Left lung (tissue), 4 donors: ENCODE measurements at regions not wholly inside any gene's neighbourhood (a gene's known extent, or its start where the extent isn't known, plus 50 kb on each side); places are given as distances from the start of the nearest gene placed in this dataset.

ENCODE experiments used
- ATAC-seq: fragments of 200-7000 bp; cut with Tn5 transposase; one replicate; pipeline ENCODE4 v1.9.1; 2020; ENCODE audit warnings: moderate library complexity
- DNase-seq, 4 donors: peaks; one replicate each; pipeline ENCODE4 v3.0.0-alpha.2; 2013 to 2020
- H3K27ac ChIP-seq, 2 donors: fragments of 200-600 bp; sonication (generic) in 1 of 2; one replicate each; pipeline versions ENCODE4 v1.5.0 to v1.8.0; 2020 to 2021
- H3K27me3 ChIP-seq, 2 donors: fragments of 200-600 bp; sonication (generic) in 1 of 2; one replicate each; pipeline versions ENCODE4 v1.5.0 to v1.8.0; 2020 to 2021
- H3K36me3 ChIP-seq, 2 donors: fragments of 200-600 bp; sonication (generic) in 1 of 2; one replicate each; pipeline versions ENCODE4 v1.5.0 to v1.8.0; 2020 to 2021
- H3K4me1 ChIP-seq, 2 donors: fragments of 200-600 bp; one replicate each; pipeline ENCODE4 v1.8.0; 2021
- H3K4me3 ChIP-seq, 2 donors: fragments of 200-600 bp; sonication (generic) in 1 of 2; one replicate each; pipeline versions ENCODE4 v1.5.0 to v1.8.0; 2020 to 2021; ENCODE audit warnings: mild to moderate bottlenecking in 1 of 2
- H3K9me3 ChIP-seq, 2 donors: fragments of 200-600 bp; sonication (generic) in 1 of 2; one replicate each; pipeline versions ENCODE4 v1.5.0 to v1.8.0; 2020 to 2021
- intact Hi-C, 2 donors: fragments of 100-400 bp; cut with DNase I; formaldehyde crosslinking; loops; one replicate each; pipeline versions ENCODE4 v1.11.2 to v1.14.2; 2022
- TF ChIP-seq, protein P1 (sequence below), 2 donors: fragments of 200-600 bp; sonication (generic) in 1 of 2; IDR thresholded peaks; one replicate each; pipeline versions ENCODE4 v1.5.0 to v1.8.0; 2021; ENCODE audit warnings: antibody characterized with exemption in 2 of 2
- donor health status: DM: no; HTN: yes; CAD: no.
- donor health status: DM: no; HTN: no; CAD: no.

DNA sequence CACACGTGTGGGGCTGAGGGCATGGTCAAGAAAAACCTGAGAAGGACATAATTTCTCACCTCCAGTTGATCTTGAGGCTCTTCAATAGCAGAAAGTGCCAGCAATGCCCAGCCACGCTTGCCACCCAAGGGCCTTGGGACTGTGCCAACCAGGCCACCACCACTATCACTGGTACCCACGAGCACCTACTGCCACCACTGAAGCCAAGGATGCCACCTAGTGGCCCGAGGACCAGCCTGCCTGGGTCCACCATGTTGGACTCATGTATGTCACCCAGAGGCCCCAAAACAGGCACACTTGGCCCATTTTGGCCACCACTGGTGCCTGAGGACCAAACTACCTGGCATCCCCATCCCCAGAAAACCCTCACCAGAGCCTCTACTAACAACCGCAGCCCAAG, 191.8 kb downstream of the ADAM29 start:
- intact Hi-C loops: no loop called here
- no peak overlapping the region for H3K27ac ChIP-seq
- no peaks in the 10 kb centered on the region for H3K36me3 ChIP-seq
- no peaks in the 10 kb centered on the region for H3K27me3 ChIP-seq
- no peak for DNase-seq
- TF ChIP-seq, protein P1, sequence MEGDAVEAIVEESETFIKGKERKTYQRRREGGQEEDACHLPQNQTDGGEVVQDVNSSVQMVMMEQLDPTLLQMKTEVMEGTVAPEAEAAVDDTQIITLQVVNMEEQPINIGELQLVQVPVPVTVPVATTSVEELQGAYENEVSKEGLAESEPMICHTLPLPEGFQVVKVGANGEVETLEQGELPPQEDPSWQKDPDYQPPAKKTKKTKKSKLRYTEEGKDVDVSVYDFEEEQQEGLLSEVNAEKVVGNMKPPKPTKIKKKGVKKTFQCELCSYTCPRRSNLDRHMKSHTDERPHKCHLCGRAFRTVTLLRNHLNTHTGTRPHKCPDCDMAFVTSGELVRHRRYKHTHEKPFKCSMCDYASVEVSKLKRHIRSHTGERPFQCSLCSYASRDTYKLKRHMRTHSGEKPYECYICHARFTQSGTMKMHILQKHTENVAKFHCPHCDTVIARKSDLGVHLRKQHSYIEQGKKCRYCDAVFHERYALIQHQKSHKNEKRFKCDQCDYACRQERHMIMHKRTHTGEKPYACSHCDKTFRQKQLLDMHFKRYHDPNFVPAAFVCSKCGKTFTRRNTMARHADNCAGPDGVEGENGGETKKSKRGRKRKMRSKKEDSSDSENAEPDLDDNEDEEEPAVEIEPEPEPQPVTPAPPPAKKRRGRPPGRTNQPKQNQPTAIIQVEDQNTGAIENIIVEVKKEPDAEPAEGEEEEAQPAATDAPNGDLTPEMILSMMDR (IDR thresholded peaks at IDR 0.05): no peak
- H3K4me3 ChIP-seq: no peak overlapping the region
- no peak for ATAC-seq
- no peaks in the 10 kb centered on the region for H3K4me1 ChIP-seq
- H3K9me3 ChIP-seq: peaks cover 0 to 22% of the 10 kb centered on the region in 2 donors

DNA sequence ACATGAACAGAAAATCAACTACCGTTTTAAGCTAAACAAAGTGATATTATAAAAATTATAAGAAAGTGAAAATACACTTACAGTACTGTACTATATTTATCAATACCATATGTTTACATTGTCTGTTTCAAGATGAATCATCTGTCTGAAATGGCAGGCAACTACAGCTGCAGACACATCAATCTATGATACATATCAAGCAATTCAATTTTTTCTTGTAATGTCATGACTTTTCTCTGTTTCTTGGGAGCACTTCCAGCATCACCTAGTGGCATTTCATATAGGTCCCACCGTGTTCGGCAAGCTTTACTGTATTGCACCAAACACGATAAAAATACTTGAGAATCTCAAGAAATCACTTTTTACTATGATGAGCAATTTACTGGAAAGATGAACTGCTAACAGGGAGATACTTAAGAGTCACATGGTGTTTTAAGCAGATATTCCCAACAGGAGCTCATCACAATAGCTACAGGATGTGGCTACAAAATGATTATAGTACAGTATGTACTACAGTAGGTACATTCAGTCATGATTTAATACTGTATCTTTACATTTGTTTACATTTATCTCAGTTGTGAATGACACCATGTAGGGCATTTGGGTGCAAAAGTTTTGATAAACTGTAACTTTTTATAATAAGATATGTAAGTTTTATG, 207.4 kb downstream of the ADAM29 start:
- DNase-seq: no peak
- H3K4me1 ChIP-seq: no peaks in the 10 kb centered on the region
- TF ChIP-seq, protein P1 (IDR thresholded peaks at IDR 0.05): no peak
- H3K36me3 ChIP-seq: no peaks in the 10 kb centered on the region
- no peak overlapping the region for H3K4me3 ChIP-seq
- no peak for ATAC-seq
- H3K27me3 ChIP-seq: no peaks in the 10 kb centered on the region
- H3K9me3 ChIP-seq: peaks cover 0 to 37% of the 10 kb centered on the region in 2 donors
- H3K27ac ChIP-seq: no peak overlapping the region
- intact Hi-C loops: no loop called here

DNA sequence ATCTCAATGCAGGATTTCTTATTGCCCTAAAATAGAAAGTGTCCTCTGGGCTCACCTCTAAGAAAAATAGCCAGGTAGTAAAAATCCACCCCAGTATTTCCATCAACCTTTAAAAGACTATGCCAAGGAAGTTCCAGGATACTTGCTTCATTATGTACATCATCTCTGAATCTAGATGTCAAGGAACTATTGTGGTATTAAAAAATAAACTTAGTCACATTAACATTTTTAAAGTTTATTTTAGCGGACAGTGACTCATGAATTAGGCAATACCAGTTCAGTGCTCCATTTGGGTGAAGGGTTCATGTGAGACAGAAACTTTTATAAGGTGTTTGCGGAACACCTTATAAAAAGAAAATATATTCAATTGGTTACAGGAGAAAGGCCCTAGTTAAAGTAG, 209.2 kb downstream of the ADAM29 start:
- TF ChIP-seq, protein P1 (IDR thresholded peaks at IDR 0.05): no peak
- Histone ChIP-seq H3K4me3 (no peak overlapping the region), H3K27me3 (no peaks in the 10 kb centered on the region), H3K9me3 (peaks cover 0 to 19% of the 10 kb centered on the region in 2 donors), H3K36me3 (no peaks in the 10 kb centered on the region), H3K27ac (no peak overlapping the region), H3K4me1 (no peaks in the 10 kb centered on the region)
- ATAC-seq (no peak), DNase-seq (no peak)
- intact Hi-C loops: no loop called here

DNA sequence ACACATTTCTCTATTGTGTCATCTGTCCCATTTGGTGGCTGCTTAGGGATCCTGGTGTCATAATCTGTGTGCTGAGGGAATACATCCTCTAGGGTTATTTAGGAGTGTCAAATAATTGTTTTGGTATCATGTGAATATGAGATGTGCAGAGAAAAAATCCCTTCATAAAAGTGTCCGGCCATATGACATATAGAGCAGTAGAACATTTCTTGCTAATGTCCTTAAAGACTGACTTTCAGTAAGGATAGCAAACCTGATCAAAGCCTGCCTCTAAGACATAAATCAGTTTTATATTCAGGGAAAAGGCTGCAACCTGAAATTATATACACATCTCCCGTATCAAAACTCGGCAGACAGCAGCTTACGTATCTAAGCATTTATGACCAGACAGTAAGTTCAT, 211.6 kb downstream of the ADAM29 start:
- DNase-seq (no peak), ATAC-seq (no peak)
- TF ChIP-seq, protein P1 (IDR thresholded peaks at IDR 0.05): no peak
- Histone ChIP-seq H3K36me3 (no peaks in the 10 kb centered on the region), H3K4me3 (no peak overlapping the region), H3K9me3 (peaks cover 0 to 4% of the 10 kb centered on the region in 2 donors), H3K27me3 (no peaks in the 10 kb centered on the region), H3K4me1 (no peaks in the 10 kb centered on the region), H3K27ac (no peak overlapping the region)
- intact Hi-C loops: no loop called here

DNA sequence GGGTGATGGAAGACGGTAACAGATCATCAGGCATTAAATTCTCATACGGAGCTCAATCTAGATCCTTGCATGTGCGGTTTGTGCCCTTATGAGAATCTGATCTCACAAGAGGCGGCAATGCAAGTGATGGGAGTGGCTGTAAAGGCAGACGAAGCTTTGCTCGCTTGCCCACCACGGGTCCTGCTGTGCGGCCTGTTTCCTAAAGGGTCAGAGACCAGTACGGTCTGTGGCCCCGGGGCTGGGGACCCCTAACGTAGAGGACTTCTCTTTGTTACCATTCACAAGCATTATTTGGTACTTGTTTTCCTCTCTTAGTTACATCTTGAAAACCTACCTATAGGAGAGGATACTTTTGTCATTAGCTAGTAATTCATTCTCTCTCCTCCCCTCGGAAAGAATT, 221.0 kb downstream of the ADAM29 start:
- H3K27ac ChIP-seq: no peak overlapping the region
- H3K9me3 ChIP-seq: no peaks in the 10 kb centered on the region
- peak in 1 of 4 donors; percentile 61 for DNase-seq
- intact Hi-C loops: no loop called here
- H3K4me3 ChIP-seq: no peak overlapping the region
- no peaks in the 10 kb centered on the region for H3K27me3 ChIP-seq
- H3K4me1 ChIP-seq: no peaks in the 10 kb centered on the region
- no peak for ATAC-seq
- no peaks in the 10 kb centered on the region for H3K36me3 ChIP-seq
- TF ChIP-seq, protein P1 (IDR thresholded peaks at IDR 0.05): no peak
